IMR-90 (cell line): ENCODE measurements at regions not wholly inside any gene's neighbourhood (a gene's known extent, or its start where the extent isn't known, plus 50 kb on each side); places are given as distances from the start of the nearest gene placed in this dataset.

ENCODE experiments used
- ATAC-seq: fragments of 200-7000 bp; cut with Tn5 transposase; 2 replicates; pipeline ENCODE4 v1.9.1; 2020; ENCODE audit warnings: low read depth, mild to moderate bottlenecking, moderate library complexity
- BruUV-seq: library from RNA; stranded (reverse); fragments of 400-500 nt; replicated peaks from 2 replicates; lab custom pipeline; 2021; lab: Mats Ljungman, UMichigan
- CTCF ChIA-PET: fragments of 300-600 bp; formaldehyde crosslinking; extraction: SDS; loops from one replicate; lab custom pipeline; 2021; ENCODE audit warnings: antibody characterized with exemption; lab: Yijun Ruan, JAX
- POLR2A ChIA-PET: fragments of 300-600 bp; sonication (Branson Sonifier 250); formaldehyde crosslinking; loops from one replicate; lab custom pipeline; 2022; ENCODE audit warnings: antibody characterized with exemption; ENCODE audit not compliant: unreplicated experiment; lab: Charles Lee
- DNase-seq: peaks from one replicate; pipeline ENCODE4 v3.0.0; 2013
- H2AFZ ChIP-seq: replicated peaks from 2 replicates; pipeline ENCODE3; 2013; ENCODE audit warnings: low read length, mild to moderate bottlenecking; ENCODE audit not compliant: poor library complexity
- H2AK5ac ChIP-seq: 2 replicates; pipeline ENCODE4 v1.6.1; 2013; ENCODE audit warnings: low read depth, low read length, inconsistent platforms
- H2AK9ac ChIP-seq: replicated peaks from 2 replicates; pipeline ENCODE3; 2013; ENCODE audit warnings: mild to moderate bottlenecking, low read depth, low read length, moderate library complexity; ENCODE audit not compliant: poor library complexity
- H2BK120ac ChIP-seq: 2 replicates; pipeline ENCODE4 v1.6.1; 2013; ENCODE audit warnings: low read depth, low read length, inconsistent platforms
- H2BK15ac ChIP-seq: 3 replicates; pipeline ENCODE4 v1.6.1; 2013; ENCODE audit warnings: low read depth, low read length, inconsistent platforms
- H2BK20ac ChIP-seq: 2 replicates; pipeline ENCODE4 v1.6.1; 2013; ENCODE audit warnings: low read depth, mild to moderate bottlenecking, inconsistent platforms, low read length, moderate library complexity
- H2BK5ac ChIP-seq: 2 replicates; pipeline ENCODE4 v1.6.1; 2013; ENCODE audit warnings: mild to moderate bottlenecking, low read depth, low read length, inconsistent platforms; ENCODE audit not compliant: poor library complexity, severe bottlenecking
- H3K14ac ChIP-seq: replicated peaks from 2 replicates; pipeline ENCODE4 v1.6.1; 2013; ENCODE audit warnings: low read depth, low read length, inconsistent platforms
- H3K18ac ChIP-seq: 2 replicates; pipeline ENCODE4 v1.6.1; 2013; ENCODE audit warnings: low read depth, low read length, control low read depth
- H3K23ac ChIP-seq: 2 replicates; pipeline ENCODE4 v1.6.1; 2013; ENCODE audit warnings: low read depth, low read length, inconsistent platforms
- H3K27ac ChIP-seq: 2 replicates; pipeline ENCODE4 v1.5.1; 2013; ENCODE audit warnings: mild to moderate bottlenecking, control low read depth, low read length; ENCODE audit not compliant: insufficient read depth
- H3K27me3 ChIP-seq: 2 replicates; pipeline ENCODE4 v1.6.1; 2013; ENCODE audit warnings: low read length; ENCODE audit not compliant: control insufficient read depth, insufficient read depth
- H3K36me3 ChIP-seq: 2 replicates; pipeline ENCODE4 v1.6.1; 2013; ENCODE audit warnings: low read length, mixed read lengths; ENCODE audit not compliant: control insufficient read depth, insufficient read depth
- H3K4ac ChIP-seq: 2 replicates; pipeline ENCODE4 v1.6.1; 2013; ENCODE audit warnings: low read depth, low read length, inconsistent platforms
- H3K4me1 ChIP-seq: 2 replicates; pipeline ENCODE4 v1.6.1; 2013; ENCODE audit warnings: low read length, mixed read lengths; ENCODE audit not compliant: control insufficient read depth, insufficient read depth
- H3K4me2 ChIP-seq: 2 replicates; pipeline ENCODE4 v1.6.1; 2013; ENCODE audit warnings: low read depth, mild to moderate bottlenecking, control low read depth, low read length, moderate library complexity
- H3K4me3 ChIP-seq: 2 replicates; pipeline ENCODE4 v1.5.1; 2013; ENCODE audit warnings: low read depth, mild to moderate bottlenecking, control low read depth, low read length, moderate library complexity; ENCODE audit not compliant: insufficient read depth
- H3K56ac ChIP-seq: 2 replicates; pipeline ENCODE4 v1.6.1; 2013; ENCODE audit warnings: low read length, inconsistent platforms; ENCODE audit not compliant: insufficient read depth; ENCODE audit errors: extremely low read depth
- H3K79me1 ChIP-seq, 2 experiments: 2 replicates each; pipeline ENCODE4 v1.6.1; 2013; ENCODE audit warnings: low read length in 2 of 2, inconsistent platforms in 1 of 2, low read depth in 1 of 2
- H3K9ac ChIP-seq: 2 replicates; pipeline ENCODE4 v1.6.1; 2013; ENCODE audit warnings: low read depth, low read length, control low read depth
- H3K9me1 ChIP-seq: 2 replicates; pipeline ENCODE4 v1.6.1; 2013; ENCODE audit warnings: low read length, inconsistent platforms; ENCODE audit not compliant: insufficient read depth
- H3K9me3 ChIP-seq: 2 replicates; pipeline ENCODE4 v1.6.1; 2013; ENCODE audit warnings: low read length; ENCODE audit not compliant: control insufficient read depth, insufficient read depth
- H4K20me1 ChIP-seq: 2 replicates; pipeline ENCODE4 v1.6.1; 2013; ENCODE audit warnings: low read length, inconsistent platforms; ENCODE audit not compliant: insufficient read depth
- H4K5ac ChIP-seq: 2 replicates; pipeline ENCODE4 v1.6.1; 2013; ENCODE audit warnings: mild to moderate bottlenecking, low read depth, low read length, control low read depth
- H4K8ac ChIP-seq, 2 experiments: 2 replicates each; pipeline ENCODE4 v1.6.1; 2013; ENCODE audit warnings: low read depth in 2 of 2, low read length in 2 of 2, control low read depth in 1 of 2, inconsistent platforms in 1 of 2
- H4K91ac ChIP-seq: 2 replicates; pipeline ENCODE4 v1.6.1; 2013; ENCODE audit warnings: low read depth, low read length, inconsistent platforms; ENCODE audit not compliant: insufficient read depth
- CEBPB ChIP-seq: IDR thresholded peaks from 2 replicates; pipeline ENCODE4 v1.6.1; 2012; ENCODE audit warnings: low read depth, low read length, improper control_type of control experiment
- CHD1 ChIP-seq: IDR thresholded peaks from 2 replicates; pipeline ENCODE4 v1.6.1; 2012; ENCODE audit warnings: low read depth, low read length, improper control_type of control experiment
- CTCF ChIP-seq: conservative IDR thresholded peaks from 2 replicates; pipeline ENCODE4 v1.5.1; 2012; ENCODE audit warnings: mild to moderate bottlenecking, low read depth, low read length, improper control_type of control experiment
- MAFK ChIP-seq: IDR thresholded peaks from 2 replicates; pipeline ENCODE4 v1.6.1; 2012; ENCODE audit warnings: low read depth, low read length, improper control_type of control experiment
- MXI1 ChIP-seq: IDR thresholded peaks from 2 replicates; pipeline ENCODE4 v1.6.1; 2012; ENCODE audit warnings: low read depth, mild to moderate bottlenecking, low read length, moderate library complexity, borderline replicate concordance
- NFE2L2 ChIP-seq: fragments of 150-350 bp; IDR thresholded peaks from 2 replicates; pipeline ENCODE4 v1.6.1; 2016; ENCODE audit warnings: low read depth, mild to moderate bottlenecking, low read length
- POLR2A ChIP-seq: IDR thresholded peaks from 2 replicates; pipeline ENCODE4 v1.6.1; 2012; ENCODE audit warnings: mild to moderate bottlenecking, low read depth, low read length
- RAD21 ChIP-seq: IDR thresholded peaks from 2 replicates; pipeline ENCODE4 v1.6.1; 2012; ENCODE audit warnings: low read length, improper control_type of control experiment
- RFX5 ChIP-seq: IDR thresholded peaks from 2 replicates; pipeline ENCODE4 v1.8.0; 2012; ENCODE audit warnings: low read depth, mild to moderate bottlenecking, low read length, moderate library complexity
- SMC3 ChIP-seq: fragments of 150-350 bp; IDR thresholded peaks from 2 replicates; pipeline ENCODE4 v1.6.1; 2016; ENCODE audit warnings: low read depth, mild to moderate bottlenecking, antibody characterized with exemption, low read length, moderate library complexity
- USF2 ChIP-seq: fragments of 150-350 bp; IDR thresholded peaks from 2 replicates; pipeline ENCODE4 v1.6.1; 2017; ENCODE audit warnings: mild to moderate bottlenecking, antibody characterized with exemption, low read length, low read depth
- WGBS, 2 experiments: methylation state at CpG; one replicate each; pipeline versions ENCODE4 v1.1.5 to v1.1.7; 2013; ENCODE audit warnings: missing lambda C conversion rate in 2 of 2; ENCODE audit not compliant: insufficient read length in 1 of 2; ENCODE audit errors: extremely low coverage in 2 of 2; 5-methylcytosine and 5-hydroxymethylcytosine counted together
- dilution Hi-C: fragments of 300-500 bp; cut with HindIII; formaldehyde crosslinking; loops from one replicate; pipeline ENCODE4 v1.14.3; 2018; ENCODE audit warnings: low sequenced_read_pairs; ENCODE audit not compliant: unreplicated experiment
- in situ Hi-C: fragments of 300-500 bp; cut with MboI; formaldehyde crosslinking; loops from 3 replicates; pipeline ENCODE4 v1.14.3; 2019; ENCODE audit warnings: low sequenced_read_pairs, inconsistent platforms, mixed read lengths
- intact Hi-C: fragments of 100-400 bp; cut with micrococcal nuclease; formaldehyde crosslinking; loops from 2 replicates; pipeline ENCODE4 v1.10.0; 2022

GRCh38 chr16:26497896-26498295 is 568.8 kb upstream of the C16orf82 start:
- BruUV-seq, result no TSS peak
- H3K36me3 ChIP-seq, result no peaks in the 10 kb centered on the region
- no peak overlapping the region for H2BK120ac ChIP-seq
- no peaks in the 10 kb centered on the region for H3K4me1 ChIP-seq
- H3K18ac ChIP-seq, result no peak overlapping the region
- no peak overlapping the region for H3K27ac ChIP-seq
- no peak overlapping the region for H3K4me3 ChIP-seq
- H3K23ac ChIP-seq, result no peak overlapping the region
- no peak overlapping the region for H3K4ac ChIP-seq
- no peak for ATAC-seq
- H3K9me1 ChIP-seq, result no peaks in the 10 kb centered on the region
- no peaks in the 10 kb centered on the region for H3K27me3 ChIP-seq
- no peaks in the 10 kb centered on the region for H3K79me1 ChIP-seq
- in situ Hi-C loops (no loop called here), dilution Hi-C loops (no loop called here), intact Hi-C loops (no loop called here)
- H2BK15ac ChIP-seq, result no peak overlapping the region
- H2AK9ac ChIP-seq, result no peak overlapping the region
- H3K56ac ChIP-seq, result no peak overlapping the region
- no peak overlapping the region for H2BK20ac ChIP-seq
- H4K91ac ChIP-seq, result no peak overlapping the region
- POLR2A ChIA-PET, result no interaction called here
- no peak overlapping the region for H2BK5ac ChIP-seq
- no peak overlapping the region for H3K4me2 ChIP-seq
- no CpG with 5 or more reads among the region's 3 CpGs for WGBS, 2 experiments
- no peak overlapping the region for H4K5ac ChIP-seq
- CTCF ChIA-PET, result no interaction called here
- H3K9me3 ChIP-seq, result peaks cover 7% of the 10 kb centered on the region
- no peak overlapping the region for H2AFZ ChIP-seq
- TF ChIP-seq POLR2A (no peak), RFX5 (no peak), NFE2L2 (no peak), CHD1 (no peak), SMC3 (no peak), CEBPB (no peak), MXI1 (no peak), MAFK (no peak), USF2 (no peak), CTCF (no peak), RAD21 (no peak)
- no peak for DNase-seq
- no peak overlapping the region for H3K9ac ChIP-seq
- H4K20me1 ChIP-seq, result no peaks in the 10 kb centered on the region
- H3K14ac ChIP-seq, result no peak overlapping the region
- no peak overlapping the region for H2AK5ac ChIP-seq
- H4K8ac ChIP-seq, result no peak overlapping the region
